ENCODE measurements at regions not wholly inside any gene's neighbourhood (a gene's known extent, or its start where the extent isn't known, plus 50 kb on each side); places are given as distances from the start of the nearest gene placed in this dataset.
"Not testable (repeated sequence)": the region's sequence is repeated elsewhere in the genome, so short reads cannot be mapped to it uniquely, and the experiment has no call there.

GRCh38 chr1:194644528-194644927 is 1458.1 kb upstream of the B3GALT2 start:
- TF ChIP-seq CTCF (IDR thresholded peaks at IDR 0.05; ENCODE audit: control extremely low read depth, extremely low read depth, low read depth, missing control alignments): no peak
- ChIA-PET POLR2A (no interaction called here), CTCF (interaction anchor here (1.0 to 1.8 kb wide), 4 partner anchors 8 to 54 kb away, joined by 3 to 4 read pairs (median 3); no protein-coding TSS in a partner anchor)
- DNase-seq (ENCODE audit: extremely low spot score): no peak

- DNase-seq (ENCODE audit: extremely low spot score): no peak
- TF ChIP-seq CTCF (IDR thresholded peaks at IDR 0.05; ENCODE audit: control extremely low read depth, extremely low read depth, low read depth, missing control alignments): no peak
- ChIA-PET CTCF (no interaction called here), POLR2A (no interaction called here)
Observed at GRCh38 chr1:194640322-194640721, 1453.9 kb upstream of the B3GALT2 start.

- DNase-seq (ENCODE audit: extremely low spot score): no peak
- ChIA-PET POLR2A (no interaction called here), CTCF (interaction anchor here (0.8 kb wide), 1 partner anchor 46 kb away, joined by 3 read pairs; no protein-coding TSS in a partner anchor)
- no peak for TF ChIP-seq CTCF (IDR thresholded peaks at IDR 0.05; ENCODE audit: control extremely low read depth, extremely low read depth, low read depth, missing control alignments)
Observed at GRCh38 chr1:194629011-194629410, 1442.6 kb upstream of the B3GALT2 start.

GRCh38 chr1:194624833-194625232 is 1438.4 kb upstream of the B3GALT2 start:
- no peak for TF ChIP-seq CTCF (IDR thresholded peaks at IDR 0.05; ENCODE audit: control extremely low read depth, extremely low read depth, low read depth, missing control alignments)
- no peak for DNase-seq (ENCODE audit: extremely low spot score)
- POLR2A ChIA-PET: no interaction called here
- CTCF ChIA-PET: no interaction called here

- ChIA-PET POLR2A (no interaction called here), CTCF (interaction anchor here (0.7 kb wide), 1 partner anchor 26 kb away, joined by 3 read pairs; no protein-coding TSS in a partner anchor)
- TF ChIP-seq CTCF (IDR thresholded peaks at IDR 0.05; ENCODE audit: control extremely low read depth, extremely low read depth, low read depth, missing control alignments): no peak
- DNase-seq (ENCODE audit: extremely low spot score): no peak
Observed at GRCh38 chr1:194618101-194618500, 1431.7 kb upstream of the B3GALT2 start.

- DNase-seq (ENCODE audit: extremely low spot score); POLR2A ChIA-PET: not testable (repeated sequence)
- CTCF ChIA-PET: interaction anchor here (1.2 to 1.5 kb wide), 3 partner anchors 10 to 15 kb away, joined by 3 to 6 read pairs (median 4); no protein-coding TSS in a partner anchor
Observed at GRCh38 chr1:194617272-194617671, 1430.9 kb upstream of the B3GALT2 start.

GRCh38 chr1:194616835-194617234 is 1430.4 kb upstream of the B3GALT2 start:
- CTCF ChIA-PET: interaction anchor here (1.2 to 1.5 kb wide), 3 partner anchors 9 to 15 kb away, joined by 3 to 6 read pairs (median 4); no protein-coding TSS in a partner anchor
- no peak for DNase-seq (ENCODE audit: extremely low spot score)
- TF ChIP-seq CTCF (IDR thresholded peaks at IDR 0.05; ENCODE audit: control extremely low read depth, extremely low read depth, low read depth, missing control alignments): no peak
- POLR2A ChIA-PET: no interaction called here

All from GM10248 (cell line).